Endothelial cell of umbilical vein (primary cell): ENCODE measurements at regions not wholly inside any gene's neighbourhood (a gene's known extent, or its start where the extent isn't known, plus 50 kb on each side); places are given as distances from the start of the nearest gene placed in this dataset.

Source experiments
- BruUV-seq: library from RNA; stranded (reverse); fragments of 400-500 nt; replicated peaks from 2 replicates; lab custom pipeline; 2021; lab: Mats Ljungman, UMichigan
- CTCF ChIA-PET: fragments of 300-600, 350-600 bp; sonication (Branson Sonifier 250); formaldehyde crosslinking; loops from one replicate; lab custom pipeline; 2021; ENCODE audit warnings: antibody characterized with exemption, inconsistent platforms; lab: Charles Lee
- POLR2A ChIA-PET: fragments of 300-600, 350-600 bp; sonication (Branson Sonifier 250); formaldehyde crosslinking; loops from one replicate; lab custom pipeline; 2021; ENCODE audit warnings: antibody characterized with exemption, inconsistent platforms; lab: Charles Lee
- DNase-seq: peaks from one replicate; pipeline ENCODE4 v3.0.0-alpha.2; 2011; ENCODE audit warnings: low read depth, low spot score
- FAIRE-seq: peaks from 2 replicates; lab custom pipeline; 2011; peaks lifted over from hg19 to GRCh38; lab: Jason Lieb, UNC
- H2AFZ ChIP-seq: 2 replicates; pipeline ENCODE4 v1.6.0; 2012; ENCODE audit warnings: low read depth, low read length, control low read depth, inconsistent platforms
- H3K27ac ChIP-seq: 2 replicates; pipeline ENCODE4 v1.5.1; 2011; ENCODE audit warnings: low read depth, mild to moderate bottlenecking, control low read depth, low read length, moderate library complexity; ENCODE audit not compliant: insufficient read depth
- H3K27me3 ChIP-seq, 2 experiments: 2 replicates each; pipeline versions ENCODE4 v1.6.0 to v1.6.1; 2011; ENCODE audit warnings: low read length in 2 of 2, mixed read lengths in 1 of 2; ENCODE audit not compliant: control insufficient read depth in 2 of 2, insufficient read depth in 2 of 2
- H3K36me3 ChIP-seq, 2 experiments: 2 replicates in 1 of 2; 3 replicates in 1 of 2; pipeline ENCODE4 v1.5.1; 2011; ENCODE audit warnings: low read length in 2 of 2, mild to moderate bottlenecking in 1 of 2, moderate library complexity in 1 of 2; ENCODE audit not compliant: control insufficient read depth in 2 of 2, insufficient read depth in 2 of 2; ENCODE audit errors: extremely low read depth in 1 of 2
- H3K4me1 ChIP-seq: 3 replicates; pipeline ENCODE4 v1.5.1; 2011; ENCODE audit warnings: mild to moderate bottlenecking, low read length; ENCODE audit not compliant: control insufficient read depth, insufficient read depth; ENCODE audit errors: extremely low read depth
- H3K4me2 ChIP-seq: 2 replicates; pipeline ENCODE4 v1.6.1; 2011; ENCODE audit warnings: low read length, control low read depth, mixed read lengths; ENCODE audit not compliant: insufficient read depth
- H3K4me3 ChIP-seq, 3 experiments: fragments of 200-600 bp in 1 of 3; sonication (generic), shearing (Covaris generic) in 1 of 3; replicated peaks in 1 of 3; 2 replicates each; pipeline ENCODE4 v1.5.1; 2011 to 2016; ENCODE audit warnings: control low read depth in 3 of 3, low read length in 3 of 3, mild to moderate bottlenecking in 2 of 3, inconsistent platforms in 1 of 3, low read depth in 1 of 3, moderate library complexity in 1 of 3; ENCODE audit not compliant: insufficient read depth in 1 of 3
- H3K79me2 ChIP-seq: 2 replicates; pipeline ENCODE4 v1.6.0; 2012; ENCODE audit warnings: low read length, inconsistent platforms; ENCODE audit not compliant: control insufficient read depth, insufficient read depth
- H3K9ac ChIP-seq: replicated peaks from 2 replicates; pipeline ENCODE3; 2011; ENCODE audit warnings: low read length, control low read depth; ENCODE audit not compliant: insufficient read depth; ENCODE audit errors: extremely low read depth
- H3K9me1 ChIP-seq: replicated peaks from 3 replicates; pipeline ENCODE4 v1.6.0; 2011; ENCODE audit warnings: mild to moderate bottlenecking, low read length; ENCODE audit not compliant: control insufficient read depth, insufficient read depth; ENCODE audit errors: extremely low read depth
- H3K9me3 ChIP-seq: replicated peaks from 2 replicates; pipeline ENCODE4 v1.5.1; 2012; ENCODE audit warnings: low read length, inconsistent platforms; ENCODE audit not compliant: control insufficient read depth, insufficient read depth
- H4K20me1 ChIP-seq: replicated peaks from 2 replicates; pipeline ENCODE3; 2011; ENCODE audit warnings: mild to moderate bottlenecking, low read length; ENCODE audit not compliant: control insufficient read depth, insufficient read depth; ENCODE audit errors: extremely low read depth
- EZH2 ChIP-seq: IDR thresholded peaks from 2 replicates; pipeline ENCODE4 v1.6.1; 2012; ENCODE audit warnings: borderline replicate concordance, low read depth, mild to moderate bottlenecking, moderate library complexity, low read length, inconsistent platforms; ENCODE audit not compliant: severe bottlenecking
- FOS ChIP-seq: IDR thresholded peaks from 2 replicates; pipeline ENCODE4 v1.6.1; 2011; ENCODE audit warnings: mild to moderate bottlenecking, low read length, moderate library complexity, borderline replicate concordance; ENCODE audit not compliant: insufficient read depth
- GATA2 ChIP-seq: IDR thresholded peaks from 2 replicates; pipeline ENCODE4 v1.7.0; 2011; ENCODE audit warnings: low read depth, mild to moderate bottlenecking, moderate library complexity, mixed read lengths, low read length; ENCODE audit not compliant: insufficient read length, insufficient read depth
- JUN ChIP-seq: IDR thresholded peaks from 2 replicates; pipeline ENCODE4 v1.6.1; 2011; ENCODE audit warnings: borderline replicate concordance, low read depth; ENCODE audit not compliant: insufficient read length, insufficient read depth
- MYC ChIP-seq: IDR thresholded peaks from one replicate; pipeline ENCODE4 v1.6.1; 2011; ENCODE audit warnings: mild to moderate bottlenecking, low read depth, low read length
- POLR2A ChIP-seq: IDR thresholded peaks from 2 replicates; pipeline ENCODE4 v1.6.1; 2012; ENCODE audit warnings: low read depth, mild to moderate bottlenecking, control low read depth, low read length
- POLR2AphosphoS5 ChIP-seq: IDR thresholded peaks from 2 replicates; pipeline ENCODE4 v1.6.1; 2012; ENCODE audit warnings: low read depth, mild to moderate bottlenecking, control low read depth, low read length, moderate library complexity; ENCODE audit not compliant: insufficient read depth
- dilution Hi-C: fragments of 300-500 bp; cut with MboI; formaldehyde crosslinking; loops from one replicate; pipeline ENCODE4 v1.15.0; 2019; ENCODE audit warnings: low sequenced_read_pairs; ENCODE audit not compliant: extremely low pct_ligation_motif_present
- intact Hi-C: fragments of 100-400 bp; cut with micrococcal nuclease; formaldehyde crosslinking; loops from one replicate; pipeline ENCODE4 v1.10.0; 2022
- TF ChIP-seq, protein P1 (sequence below), 2 donors: IDR thresholded peaks; 1 replicate in 1 of 2; 2 replicates in 1 of 2; pipeline ENCODE4 v1.5.1; 2011; ENCODE audit warnings: low read length in 2 of 2, mild to moderate bottlenecking in 2 of 2, moderate library complexity in 2 of 2, control low read depth in 1 of 2, inconsistent platforms in 1 of 2, low read depth in 1 of 2; ENCODE audit not compliant: insufficient read depth in 1 of 2; ENCODE audit errors: extremely low read depth in 1 of 2
- TF ChIP-seq, protein P2 (sequence below): IDR thresholded peaks from 2 replicates; pipeline ENCODE4 v1.6.1; 2011; ENCODE audit not compliant: insufficient read depth, insufficient read length

DNA sequence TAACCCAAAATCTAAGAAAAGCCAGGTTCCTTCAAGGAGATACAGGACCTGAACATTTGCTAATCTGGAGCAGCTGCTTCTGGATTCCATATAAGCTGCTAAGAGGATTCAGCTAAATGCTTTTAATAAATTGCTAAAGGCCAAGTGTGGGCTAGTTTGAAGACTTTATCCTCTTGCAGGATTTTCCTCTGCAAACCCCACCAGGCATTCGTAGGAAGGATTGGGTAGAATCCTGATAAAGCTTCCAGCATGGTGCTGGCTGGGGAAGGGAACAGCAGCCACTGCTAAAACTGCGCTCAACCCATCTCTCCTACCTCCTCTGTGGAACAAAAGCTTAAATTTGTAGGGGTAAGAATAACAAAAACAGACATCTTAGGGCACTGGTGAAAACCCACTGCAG, 61.3 kb upstream of the TAB3 start:
- TF ChIP-seq MYC, result no peak
- no peak for TF ChIP-seq POLR2AphosphoS5
- no peak for TF ChIP-seq JUN
- TF ChIP-seq, protein P1, sequence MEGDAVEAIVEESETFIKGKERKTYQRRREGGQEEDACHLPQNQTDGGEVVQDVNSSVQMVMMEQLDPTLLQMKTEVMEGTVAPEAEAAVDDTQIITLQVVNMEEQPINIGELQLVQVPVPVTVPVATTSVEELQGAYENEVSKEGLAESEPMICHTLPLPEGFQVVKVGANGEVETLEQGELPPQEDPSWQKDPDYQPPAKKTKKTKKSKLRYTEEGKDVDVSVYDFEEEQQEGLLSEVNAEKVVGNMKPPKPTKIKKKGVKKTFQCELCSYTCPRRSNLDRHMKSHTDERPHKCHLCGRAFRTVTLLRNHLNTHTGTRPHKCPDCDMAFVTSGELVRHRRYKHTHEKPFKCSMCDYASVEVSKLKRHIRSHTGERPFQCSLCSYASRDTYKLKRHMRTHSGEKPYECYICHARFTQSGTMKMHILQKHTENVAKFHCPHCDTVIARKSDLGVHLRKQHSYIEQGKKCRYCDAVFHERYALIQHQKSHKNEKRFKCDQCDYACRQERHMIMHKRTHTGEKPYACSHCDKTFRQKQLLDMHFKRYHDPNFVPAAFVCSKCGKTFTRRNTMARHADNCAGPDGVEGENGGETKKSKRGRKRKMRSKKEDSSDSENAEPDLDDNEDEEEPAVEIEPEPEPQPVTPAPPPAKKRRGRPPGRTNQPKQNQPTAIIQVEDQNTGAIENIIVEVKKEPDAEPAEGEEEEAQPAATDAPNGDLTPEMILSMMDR (IDR thresholded peaks at IDR 0.05; ENCODE audit: extremely low read depth in 1 of 2, insufficient read depth in 1 of 2, low read depth in 1 of 2, low read length in 2 of 2), result no peak
- TF ChIP-seq POLR2A, result no peak
- TF ChIP-seq FOS, result no peak
- TF ChIP-seq, protein P2, sequence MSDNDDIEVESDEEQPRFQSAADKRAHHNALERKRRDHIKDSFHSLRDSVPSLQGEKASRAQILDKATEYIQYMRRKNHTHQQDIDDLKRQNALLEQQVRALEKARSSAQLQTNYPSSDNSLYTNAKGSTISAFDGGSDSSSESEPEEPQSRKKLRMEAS, result no peak
- TF ChIP-seq EZH2, result no peak
- TF ChIP-seq GATA2, result no peak
- DNase-seq, result no peak
- Histone ChIP-seq H3K4me3 (no peak overlapping the region), H3K79me2 (no peaks in the 10 kb centered on the region), H4K20me1 (no peaks in the 10 kb centered on the region), H3K9me1 (no peaks in the 10 kb centered on the region), H3K9ac (no peak overlapping the region), H3K36me3 (no peaks in the 10 kb centered on the region), H3K9me3 (no peaks in the 10 kb centered on the region), H2AFZ (no peak overlapping the region), H3K27me3 (no peaks in the 10 kb centered on the region), H3K27ac (no peak overlapping the region), H3K4me2 (no peak overlapping the region), H3K4me1 (no peaks in the 10 kb centered on the region)
- BruUV-seq, result no TSS peak
- no peak for FAIRE-seq
- ChIA-PET POLR2A (no interaction called here), CTCF (no interaction called here)
- dilution Hi-C loops, result no loop called here
- intact Hi-C loops, result no loop called here
